ENCODE measurements at regions not wholly inside any gene's neighbourhood (a gene's known extent, or its start where the extent isn't known, plus 50 kb on each side); places are given as distances from the start of the nearest gene placed in this dataset.

- no peak for DNase-seq
Observed at GRCh38 chr4:180706766-180707165, 1536.4 kb upstream of the TENM3 start.

DNA sequence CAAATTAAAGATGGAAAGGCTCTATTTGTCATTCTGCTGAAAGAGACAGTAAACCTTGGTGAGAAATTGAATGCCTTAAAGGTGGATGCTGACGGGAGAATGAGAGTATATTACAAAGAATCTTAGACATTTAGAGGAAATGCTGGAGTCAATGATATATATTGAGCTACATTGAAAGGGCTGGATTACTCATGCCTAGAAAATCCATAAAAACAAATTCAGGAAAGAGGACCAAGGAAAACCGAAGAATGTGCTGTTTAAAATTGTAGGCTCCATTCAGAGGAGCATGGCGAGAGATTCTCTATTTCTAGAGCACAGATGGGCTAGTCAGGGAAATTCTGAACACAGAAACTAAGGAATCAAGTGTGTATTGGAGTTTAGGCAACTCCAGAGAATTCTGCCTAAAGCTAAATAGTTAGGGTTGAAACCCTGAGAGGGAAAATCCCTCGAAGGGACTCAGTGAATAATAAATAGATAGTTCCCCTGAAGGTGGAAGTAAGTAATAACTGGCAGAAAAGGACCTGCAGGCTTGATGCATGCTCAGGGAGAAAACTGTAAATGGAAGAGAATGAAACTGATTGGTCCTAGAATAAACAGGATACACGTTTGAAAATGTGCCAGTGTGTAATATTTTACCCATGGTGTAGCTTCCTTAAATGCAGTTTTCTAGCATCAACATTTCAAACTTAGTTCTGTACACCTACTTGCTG is 1532.4 kb upstream of the TENM3 start:
- DNase-seq, result no peak

- no peak for DNase-seq
Observed at GRCh38 chr4:180717451-180718033, 1525.7 kb upstream of the TENM3 start.

- no peak for DNase-seq
Observed at GRCh38 chr4:180721356-180721755, 1521.8 kb upstream of the TENM3 start.

GRCh38 chr4:180726611-180727010 is 1516.6 kb upstream of the TENM3 start:
- no peak for DNase-seq

DNA sequence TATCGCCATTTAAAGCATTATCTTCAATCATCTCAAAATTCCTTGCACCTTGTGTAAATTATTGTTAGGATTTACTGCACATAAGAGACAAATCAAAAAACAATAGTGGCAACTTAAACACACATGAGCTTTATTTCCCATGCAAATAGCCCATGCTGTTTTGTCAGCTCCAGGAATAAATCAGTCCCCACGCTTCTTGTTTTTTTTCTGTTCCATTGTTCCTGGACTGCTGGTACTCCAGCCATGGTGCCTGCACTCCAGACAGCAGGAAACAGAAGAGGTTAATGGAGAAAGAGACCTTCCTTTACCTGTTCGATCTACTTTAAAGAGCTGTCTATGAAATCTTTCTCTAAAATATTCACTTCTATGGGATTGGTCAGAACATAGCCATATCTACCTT is 1515.7 kb upstream of the TENM3 start:
- no peak for DNase-seq

DNA sequence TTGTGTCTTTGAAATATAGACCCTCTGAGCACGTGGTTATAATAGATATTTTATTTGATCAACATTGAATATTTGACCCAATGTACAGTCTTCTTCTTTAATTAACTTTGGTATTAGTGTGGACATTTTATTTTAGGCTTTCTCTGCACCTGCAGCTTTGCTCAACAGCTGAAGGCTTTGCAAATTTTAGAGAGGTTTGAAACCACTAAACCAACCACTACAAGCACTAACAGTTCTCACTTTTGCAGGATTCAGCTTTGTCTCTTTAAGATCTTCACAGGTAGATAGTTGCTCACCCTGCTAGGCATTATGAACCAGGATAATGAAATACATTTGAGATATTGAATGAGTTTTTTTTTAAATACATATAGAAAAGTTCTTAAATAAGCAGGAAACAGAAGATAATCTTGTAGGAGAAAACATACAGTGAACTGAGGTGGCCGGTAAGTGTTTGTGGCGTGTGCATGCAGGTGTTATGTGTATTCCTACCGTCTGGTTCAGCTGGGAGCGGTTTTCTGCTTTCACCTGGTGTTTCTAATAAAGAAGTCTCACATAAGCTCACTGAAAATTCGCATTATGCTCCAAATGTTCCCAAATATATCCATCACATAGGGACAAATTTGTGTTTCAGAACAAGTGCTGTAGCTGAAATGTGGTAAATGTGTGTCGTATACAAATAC is 1508.3 kb upstream of the TENM3 start:
- DNase-seq, result no peak

DNA sequence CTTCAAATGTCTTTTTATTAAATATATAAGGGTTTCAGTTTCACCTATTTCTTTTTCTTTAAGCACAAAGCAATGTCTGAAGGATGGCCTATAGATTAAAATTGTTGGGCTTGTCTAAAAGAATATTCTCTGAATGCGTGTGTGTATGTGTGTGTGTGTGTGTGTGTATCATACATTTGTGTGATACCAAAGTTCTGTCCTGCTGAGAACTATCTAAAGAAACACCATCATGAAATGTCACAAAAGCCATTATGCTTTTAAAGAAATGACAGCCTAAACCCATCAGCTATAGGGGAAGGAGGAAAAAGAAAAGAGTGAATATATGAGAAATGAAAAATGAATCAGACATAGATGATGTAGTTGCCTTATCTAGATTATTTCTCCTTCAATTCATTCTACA is 1501.5 kb upstream of the TENM3 start:
- no peak for DNase-seq

DNA sequence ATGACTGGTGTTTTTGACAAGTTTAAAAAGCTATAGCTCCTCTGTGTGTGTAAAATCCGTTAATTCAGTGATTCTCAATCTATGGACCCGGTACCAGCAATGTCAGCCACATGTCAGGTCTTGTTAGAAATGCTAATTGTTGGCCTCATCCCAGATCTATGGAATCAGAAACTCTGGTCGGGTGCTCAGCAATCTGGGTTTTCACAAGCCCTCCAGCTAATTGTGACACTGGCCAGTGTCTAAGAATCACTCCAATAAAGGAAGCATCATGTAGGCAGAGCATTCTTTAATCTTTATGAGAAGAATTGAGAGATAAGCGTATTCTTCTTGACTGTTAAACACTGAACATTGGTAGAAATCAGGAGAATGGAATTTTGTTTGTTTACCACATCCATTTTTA is 1498.2 kb upstream of the TENM3 start:
- DNase-seq, result no peak

- no peak for DNase-seq
Observed at GRCh38 chr4:180751009-180751408, 1492.2 kb upstream of the TENM3 start.

- DNase-seq, result no peak
Observed at GRCh38 chr4:180757927-180758326, 1485.3 kb upstream of the TENM3 start.

DNA sequence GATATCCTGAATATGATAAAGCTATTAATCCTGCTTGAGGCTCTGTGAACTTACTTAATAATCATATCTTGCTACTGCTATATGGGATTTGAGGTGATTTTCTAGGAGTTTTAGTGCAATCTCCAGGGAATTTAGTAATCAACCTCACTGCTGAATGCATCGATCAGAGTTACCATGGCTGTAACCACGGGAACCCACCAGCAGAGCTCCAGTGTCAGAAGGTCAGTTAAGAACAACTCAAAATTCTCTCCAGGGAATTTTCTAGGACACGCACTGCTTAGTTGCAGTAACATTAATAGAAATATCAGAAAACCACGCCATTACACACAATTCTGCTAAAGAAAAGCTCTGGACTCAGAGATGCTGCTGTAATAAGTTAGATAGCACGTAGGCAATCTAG is 1477.2 kb upstream of the TENM3 start:
- no peak for DNase-seq

- DNase-seq, result no peak
Observed at GRCh38 chr4:180766944-180767729, 1476.1 kb upstream of the TENM3 start.

DNA sequence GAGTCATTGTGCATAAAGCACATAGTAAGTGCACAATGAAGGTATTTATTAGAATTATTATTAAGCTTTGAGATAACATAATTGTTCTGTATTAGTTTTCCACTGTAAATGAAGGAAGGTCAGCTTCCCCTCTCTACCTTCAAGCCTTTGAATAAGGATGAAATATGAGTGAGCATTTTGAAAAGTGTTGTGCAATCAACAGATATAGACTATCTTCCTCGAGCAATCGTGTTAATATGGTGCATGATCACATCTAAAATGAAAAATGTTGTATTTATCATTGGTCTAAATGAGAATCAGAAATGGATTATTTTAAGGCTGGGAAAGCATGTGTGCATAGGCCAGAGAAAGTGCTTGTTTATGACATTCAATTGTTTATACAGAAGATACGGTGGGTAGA is 1474.6 kb upstream of the TENM3 start:
- DNase-seq, result no peak

DNA sequence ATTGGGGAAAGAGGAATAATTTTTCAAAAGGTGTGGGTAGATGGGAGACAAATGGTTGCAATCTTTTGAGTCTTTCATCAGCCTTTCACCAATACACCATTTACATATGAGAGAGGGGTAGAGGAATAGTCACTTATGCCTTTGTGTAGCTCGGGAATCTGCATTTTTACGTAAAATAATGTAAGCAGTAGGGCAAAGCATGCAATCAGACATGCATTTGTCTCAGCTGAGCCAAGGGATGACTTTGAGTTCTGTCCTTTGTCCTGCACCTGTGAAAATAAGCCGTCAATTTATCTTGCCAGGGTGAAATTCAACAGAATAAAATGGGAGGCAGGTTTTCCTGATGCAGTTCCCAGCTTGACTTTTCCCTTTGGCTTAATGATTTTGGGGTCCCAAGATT is 1473.4 kb upstream of the TENM3 start:
- DNase-seq, result no peak

GRCh38 chr4:180770265-180770664 is 1472.9 kb upstream of the TENM3 start:
- DNase-seq, result no peak

GRCh38 chr4:180784940-180785339 is 1458.3 kb upstream of the TENM3 start:
- no peak for DNase-seq

DNA sequence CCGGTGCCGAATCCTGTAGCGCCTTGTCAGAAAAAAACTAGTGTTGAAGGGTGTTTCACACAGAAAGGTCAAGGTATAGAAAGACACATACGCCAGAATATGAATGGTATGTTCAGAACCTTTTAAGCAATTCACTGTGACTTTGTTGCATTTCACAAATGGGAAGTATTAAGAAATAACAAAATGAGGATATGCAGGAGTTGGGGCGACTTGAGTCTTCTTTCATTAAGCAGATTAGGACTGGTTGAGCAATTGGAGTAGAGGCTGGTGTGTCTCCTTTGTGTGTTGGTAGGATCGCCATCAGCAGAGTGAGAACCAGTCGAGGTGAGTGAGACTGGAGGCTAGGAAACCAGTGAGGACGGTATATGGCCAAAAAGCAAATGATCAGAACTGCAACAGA is 1454.5 kb upstream of the TENM3 start:
- no peak for DNase-seq

GRCh38 chr4:180789929-180790328 is 1453.3 kb upstream of the TENM3 start:
- no peak for DNase-seq

GRCh38 chr4:180790471-180790870 is 1452.7 kb upstream of the TENM3 start:
- DNase-seq, result no peak

DNA sequence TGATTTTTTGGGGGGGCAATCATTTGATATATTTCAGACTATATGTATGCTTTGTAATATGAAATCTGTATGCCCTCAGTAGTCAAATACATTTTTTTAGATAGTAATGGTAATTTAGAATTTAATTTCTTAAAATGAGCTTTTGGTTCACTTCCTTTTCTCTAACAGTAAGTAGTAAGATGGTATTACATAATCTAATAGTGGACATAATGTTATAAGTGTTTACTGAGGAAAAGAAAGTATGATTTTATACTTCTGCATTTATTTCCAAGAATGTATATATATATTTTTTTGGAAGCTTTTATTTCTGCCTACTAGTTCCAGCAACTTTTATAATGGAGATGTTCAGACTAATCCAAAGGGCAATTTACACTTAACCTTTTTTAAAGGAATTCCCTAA is 1450.7 kb upstream of the TENM3 start:
- DNase-seq, result no peak

DNA sequence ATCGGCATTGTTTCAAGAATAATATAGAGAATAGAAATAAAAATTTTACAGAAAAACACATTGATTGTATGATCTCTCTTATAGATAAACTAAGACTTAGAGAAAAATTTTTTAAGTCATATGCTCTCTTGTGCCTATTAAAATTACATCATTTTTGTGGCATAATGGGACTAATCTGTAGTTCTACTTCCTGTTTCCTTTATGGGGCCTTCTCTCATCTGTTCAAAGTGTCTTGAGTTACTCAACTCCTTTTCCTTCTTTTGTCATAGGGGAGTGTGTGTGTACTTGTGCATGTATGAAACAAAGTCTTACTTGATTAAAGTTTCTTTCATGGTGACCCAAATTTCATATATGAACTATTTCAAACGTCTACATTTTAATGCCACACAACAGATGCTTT is 1448.9 kb upstream of the TENM3 start:
- no peak for DNase-seq

GRCh38 chr4:180798036-180798577 is 1445.1 kb upstream of the TENM3 start:
- no peak for DNase-seq

All from NCI-H1436 treated with DMSO at 0.1 percent for 48 hours (cell line).